ENCODE measurements at regions not wholly inside any gene's neighbourhood (a gene's known extent, or its start where the extent isn't known, plus 50 kb on each side); places are given as distances from the start of the nearest gene placed in this dataset.

DNA sequence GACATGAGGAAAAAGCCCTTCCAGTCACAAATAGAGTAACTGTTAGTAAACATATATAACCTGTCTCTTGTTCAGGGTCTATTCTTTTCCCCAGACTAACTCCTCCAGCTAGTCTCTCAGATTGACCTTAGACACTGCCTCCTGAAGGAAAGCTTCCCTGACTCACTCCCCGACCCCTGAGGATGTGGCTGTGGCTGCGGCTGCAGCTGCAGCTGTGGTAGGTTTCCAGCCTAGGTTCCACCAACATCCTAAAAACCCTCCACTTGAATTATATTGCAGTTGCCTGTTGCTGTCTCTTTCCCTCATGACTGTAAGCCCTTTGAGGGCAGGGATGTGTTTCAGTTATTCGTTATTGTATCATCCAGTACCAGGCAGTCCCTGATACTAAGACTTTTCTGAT, 132.9 kb upstream of the C1orf21 start:
- intact Hi-C loops (cut with micrococcal nuclease; ENCODE audit: unreplicated experiment), result no loop called here
- no peak overlapping the region for H2AFZ ChIP-seq
- H3K4me1 ChIP-seq (replicated peaks; ENCODE audit: insufficient read depth), result no peaks in the 10 kb centered on the region
- H3K27me3 ChIP-seq (ENCODE audit: insufficient read depth, low read depth), result no peaks in the 10 kb centered on the region; the same call in none of the 2 replicates
- DNase-seq, result no peak
- H3K4me3 ChIP-seq, result no peak overlapping the region
- BruUV-seq (replicated peaks), result no TSS peak
- H3K27ac ChIP-seq, result no peak overlapping the region
- H3F3A ChIP-seq (ENCODE audit: insufficient read depth, low read depth), result no peaks in the 10 kb centered on the region
- H3K79me2 ChIP-seq (ENCODE audit: low read depth), result no peaks in the 10 kb centered on the region
- no peaks in the 10 kb centered on the region for H3K9me2 ChIP-seq (ENCODE audit: insufficient read depth)
- H3K4me2 ChIP-seq, result no peak overlapping the region
- ChIA-PET CTCF (no interaction called here), POLR2A (ENCODE audit: unreplicated experiment) (no interaction called here)
- no peaks in the 10 kb centered on the region for H3K9me3 ChIP-seq (ENCODE audit: insufficient read depth, low read depth)
- no peaks in the 10 kb centered on the region for H3K36me3 ChIP-seq (ENCODE audit: low read depth)
- TF ChIP-seq, protein P1, sequence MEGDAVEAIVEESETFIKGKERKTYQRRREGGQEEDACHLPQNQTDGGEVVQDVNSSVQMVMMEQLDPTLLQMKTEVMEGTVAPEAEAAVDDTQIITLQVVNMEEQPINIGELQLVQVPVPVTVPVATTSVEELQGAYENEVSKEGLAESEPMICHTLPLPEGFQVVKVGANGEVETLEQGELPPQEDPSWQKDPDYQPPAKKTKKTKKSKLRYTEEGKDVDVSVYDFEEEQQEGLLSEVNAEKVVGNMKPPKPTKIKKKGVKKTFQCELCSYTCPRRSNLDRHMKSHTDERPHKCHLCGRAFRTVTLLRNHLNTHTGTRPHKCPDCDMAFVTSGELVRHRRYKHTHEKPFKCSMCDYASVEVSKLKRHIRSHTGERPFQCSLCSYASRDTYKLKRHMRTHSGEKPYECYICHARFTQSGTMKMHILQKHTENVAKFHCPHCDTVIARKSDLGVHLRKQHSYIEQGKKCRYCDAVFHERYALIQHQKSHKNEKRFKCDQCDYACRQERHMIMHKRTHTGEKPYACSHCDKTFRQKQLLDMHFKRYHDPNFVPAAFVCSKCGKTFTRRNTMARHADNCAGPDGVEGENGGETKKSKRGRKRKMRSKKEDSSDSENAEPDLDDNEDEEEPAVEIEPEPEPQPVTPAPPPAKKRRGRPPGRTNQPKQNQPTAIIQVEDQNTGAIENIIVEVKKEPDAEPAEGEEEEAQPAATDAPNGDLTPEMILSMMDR (conservative IDR thresholded peaks at IDR 0.05), result no peak
- H4K20me1 ChIP-seq (ENCODE audit: insufficient read depth), result no peaks in the 10 kb centered on the region

DNA sequence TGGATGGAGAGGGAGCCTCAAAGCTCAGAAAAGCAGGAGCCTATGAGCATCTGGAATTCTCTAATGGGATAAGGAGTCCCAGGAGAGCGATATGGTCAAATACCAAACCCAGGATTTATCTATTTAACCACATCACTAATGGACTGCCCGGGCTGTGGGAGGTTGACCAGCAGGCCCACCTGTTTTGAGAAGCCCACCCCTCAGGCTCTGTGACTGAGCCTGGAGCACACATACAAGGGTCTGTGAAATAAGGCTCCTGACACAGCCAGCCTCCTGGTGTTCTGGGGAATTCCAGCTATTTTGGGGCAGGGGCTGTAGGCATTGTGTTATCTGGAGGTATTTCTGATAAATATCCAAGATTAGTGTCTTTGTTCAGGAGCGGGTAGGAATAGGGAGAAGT, 132.0 kb upstream of the C1orf21 start:
- H3K27ac ChIP-seq, result no peak overlapping the region
- H2AFZ ChIP-seq, result no peak overlapping the region
- POLR2A ChIA-PET (ENCODE audit: unreplicated experiment), result no interaction called here
- no peaks in the 10 kb centered on the region for H3K4me1 ChIP-seq (replicated peaks; ENCODE audit: insufficient read depth)
- intact Hi-C loops (cut with micrococcal nuclease; ENCODE audit: unreplicated experiment), result no loop called here
- no peak overlapping the region for H3K4me2 ChIP-seq
- no peaks in the 10 kb centered on the region for H3K9me2 ChIP-seq (ENCODE audit: insufficient read depth)
- no TSS peak for BruUV-seq (replicated peaks)
- H3K27me3 ChIP-seq (ENCODE audit: insufficient read depth, low read depth), result no peaks in the 10 kb centered on the region; the same call in 1 of the 2 replicates
- no peak for DNase-seq
- CTCF ChIA-PET, result no interaction called here
- no peaks in the 10 kb centered on the region for H4K20me1 ChIP-seq (ENCODE audit: insufficient read depth)
- no peak overlapping the region for H3K4me3 ChIP-seq
- no peaks in the 10 kb centered on the region for H3K36me3 ChIP-seq (ENCODE audit: low read depth)
- H3K9me3 ChIP-seq (ENCODE audit: insufficient read depth, low read depth), result no peaks in the 10 kb centered on the region
- H3K79me2 ChIP-seq (ENCODE audit: low read depth), result no peaks in the 10 kb centered on the region
- TF ChIP-seq, protein P1 (conservative IDR thresholded peaks at IDR 0.05), result no peak
- TF ChIP-seq EZH2 (IDR thresholded peaks at IDR 0.05; ENCODE audit: low read depth), result no peak
- no peaks in the 10 kb centered on the region for H3F3A ChIP-seq (ENCODE audit: insufficient read depth, low read depth)

DNA sequence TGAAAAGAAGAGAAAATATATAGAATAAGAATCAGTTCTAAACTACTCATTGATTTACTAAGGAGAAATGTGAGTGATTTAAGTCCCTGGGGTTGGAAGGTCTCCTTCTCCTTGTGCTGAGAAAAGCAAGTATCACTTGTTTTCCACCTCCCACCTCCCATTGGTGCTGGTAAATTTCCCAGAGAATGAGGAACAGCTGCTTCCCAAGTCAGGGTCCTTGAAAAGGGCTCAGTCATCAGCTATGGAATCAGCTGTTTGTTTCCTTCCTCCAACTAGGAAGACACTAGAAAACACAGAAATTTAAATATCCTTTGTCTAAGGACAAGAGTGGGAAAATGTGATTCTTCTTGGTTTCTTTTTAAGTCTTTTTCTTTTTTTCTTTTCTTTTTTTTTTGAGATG, 131.3 kb upstream of the C1orf21 start:
- no peak overlapping the region for H3K27ac ChIP-seq
- H3K4me1 ChIP-seq (replicated peaks; ENCODE audit: insufficient read depth), result no peaks in the 10 kb centered on the region
- H2AFZ ChIP-seq, result no peak overlapping the region
- intact Hi-C loops (cut with micrococcal nuclease; ENCODE audit: unreplicated experiment), result no loop called here
- ChIA-PET CTCF (no interaction called here), POLR2A (ENCODE audit: unreplicated experiment) (no interaction called here)
- no peak overlapping the region for H3K4me3 ChIP-seq
- no peaks in the 10 kb centered on the region for H4K20me1 ChIP-seq (ENCODE audit: insufficient read depth)
- no TSS peak for BruUV-seq (replicated peaks)
- H3K9me3 ChIP-seq (ENCODE audit: insufficient read depth, low read depth), result no peaks in the 10 kb centered on the region
- H3K9me2 ChIP-seq (ENCODE audit: insufficient read depth), result no peaks in the 10 kb centered on the region
- no peak for TF ChIP-seq EZH2 (IDR thresholded peaks at IDR 0.05; ENCODE audit: low read depth)
- TF ChIP-seq, protein P1 (conservative IDR thresholded peaks at IDR 0.05), result no peak
- no peaks in the 10 kb centered on the region for H3K79me2 ChIP-seq (ENCODE audit: low read depth)
- no peak for DNase-seq
- H3K27me3 ChIP-seq (ENCODE audit: insufficient read depth, low read depth), result no peaks in the 10 kb centered on the region; the same call in 1 of the 2 replicates
- H3K4me2 ChIP-seq, result no peak overlapping the region
- H3F3A ChIP-seq (ENCODE audit: insufficient read depth, low read depth), result no peaks in the 10 kb centered on the region
- H3K36me3 ChIP-seq (ENCODE audit: low read depth), result no peaks in the 10 kb centered on the region
